LNCAP (cell line): ENCODE measurements at regions not wholly inside any gene's neighbourhood (a gene's known extent, or its start where the extent isn't known, plus 50 kb on each side); places are given as distances from the start of the nearest gene placed in this dataset.

Source experiments
- CTCF ChIP-seq: fragments of 450-650 bp; IDR thresholded peaks from 2 replicates; pipeline ENCODE4 v1.5.1; 2017; ENCODE audit warnings: mild to moderate bottlenecking

GRCh38 chr10:29160150-29160617 is 128.7 kb upstream of the LYZL1 start:
- no peak for TF ChIP-seq CTCF

- TF ChIP-seq CTCF: no peak
These were observed 125.1 kb upstream of the LYZL1 start for GRCh38 chr10:29163746-29164145.

- TF ChIP-seq CTCF: no peak
These were observed 122.2 kb upstream of the LYZL1 start for GRCh38 chr10:29166713-29167112.

- no peak for TF ChIP-seq CTCF
These were observed 119.8 kb upstream of the LYZL1 start for GRCh38 chr10:29169021-29169420.

GRCh38 chr10:29171717-29172116 is 117.2 kb upstream of the LYZL1 start:
- TF ChIP-seq CTCF: no peak

- no peak for TF ChIP-seq CTCF
These were observed 114.5 kb upstream of the LYZL1 start for GRCh38 chr10:29174389-29174788.

- TF ChIP-seq CTCF: no peak
These were observed 111.7 kb upstream of the LYZL1 start for GRCh38 chr10:29176845-29177832.
